AG20443 (cell line): ENCODE measurements at regions not wholly inside any gene's neighbourhood (a gene's known extent, or its start where the extent isn't known, plus 50 kb on each side); places are given as distances from the start of the nearest gene placed in this dataset.
"Not testable (repeated sequence)": the region's sequence is repeated elsewhere in the genome, so short reads cannot be mapped to it uniquely, and the experiment has no call there.

Experiments used
- DNase-seq: peaks from one replicate; pipeline ENCODE4 v3.0.0; 2012; ENCODE audit warnings: low spot score, mixed read lengths

DNA sequence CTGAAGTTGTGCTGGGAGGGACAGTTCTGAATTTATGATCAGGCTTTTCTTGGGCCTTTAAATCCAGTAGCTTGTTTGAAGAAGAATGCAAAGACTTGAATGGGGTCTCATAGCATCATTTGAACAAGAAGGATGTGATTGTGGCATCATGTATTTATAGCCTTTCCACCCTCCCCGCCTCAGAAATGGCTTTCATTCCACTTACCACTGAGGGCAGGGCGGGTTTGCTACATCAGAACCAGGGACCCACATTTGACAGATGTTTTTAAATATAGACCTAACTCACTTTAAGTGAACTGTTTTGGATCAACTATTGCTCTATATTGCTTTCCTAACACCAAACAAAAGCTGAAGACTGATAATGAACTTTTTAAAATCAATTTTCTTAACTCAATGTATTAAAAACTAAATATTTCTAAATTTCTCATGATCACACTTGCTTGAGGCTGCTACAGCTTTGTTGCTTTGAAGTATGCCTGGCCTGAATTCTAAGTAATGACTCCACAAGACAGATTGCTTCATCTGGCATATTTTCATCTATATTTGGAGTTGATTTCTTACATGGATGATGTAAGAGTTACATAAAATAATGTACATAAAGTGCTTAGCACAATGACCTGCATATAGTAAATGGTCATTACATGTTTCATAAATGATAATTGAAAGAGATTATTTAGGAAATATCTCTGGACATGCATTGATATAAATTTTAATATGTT, 1552.9 kb upstream of the SLC39A10 start:
- no peak for DNase-seq

GRCh38 chr2:194102546-194102945, 1554.5 kb upstream of the SLC39A10 start:
- DNase-seq: no peak

GRCh38 chr2:194100201-194100600, 1556.8 kb upstream of the SLC39A10 start:
- no peak for DNase-seq

GRCh38 chr2:194096402-194096801, 1560.6 kb upstream of the SLC39A10 start:
- no peak for DNase-seq

GRCh38 chr2:194095359-194095758, 1561.7 kb upstream of the SLC39A10 start:
- DNase-seq: no peak

- no peak for DNase-seq
Observed at GRCh38 chr2:194090251-194090905, 1566.6 kb upstream of the SLC39A10 start.

DNA sequence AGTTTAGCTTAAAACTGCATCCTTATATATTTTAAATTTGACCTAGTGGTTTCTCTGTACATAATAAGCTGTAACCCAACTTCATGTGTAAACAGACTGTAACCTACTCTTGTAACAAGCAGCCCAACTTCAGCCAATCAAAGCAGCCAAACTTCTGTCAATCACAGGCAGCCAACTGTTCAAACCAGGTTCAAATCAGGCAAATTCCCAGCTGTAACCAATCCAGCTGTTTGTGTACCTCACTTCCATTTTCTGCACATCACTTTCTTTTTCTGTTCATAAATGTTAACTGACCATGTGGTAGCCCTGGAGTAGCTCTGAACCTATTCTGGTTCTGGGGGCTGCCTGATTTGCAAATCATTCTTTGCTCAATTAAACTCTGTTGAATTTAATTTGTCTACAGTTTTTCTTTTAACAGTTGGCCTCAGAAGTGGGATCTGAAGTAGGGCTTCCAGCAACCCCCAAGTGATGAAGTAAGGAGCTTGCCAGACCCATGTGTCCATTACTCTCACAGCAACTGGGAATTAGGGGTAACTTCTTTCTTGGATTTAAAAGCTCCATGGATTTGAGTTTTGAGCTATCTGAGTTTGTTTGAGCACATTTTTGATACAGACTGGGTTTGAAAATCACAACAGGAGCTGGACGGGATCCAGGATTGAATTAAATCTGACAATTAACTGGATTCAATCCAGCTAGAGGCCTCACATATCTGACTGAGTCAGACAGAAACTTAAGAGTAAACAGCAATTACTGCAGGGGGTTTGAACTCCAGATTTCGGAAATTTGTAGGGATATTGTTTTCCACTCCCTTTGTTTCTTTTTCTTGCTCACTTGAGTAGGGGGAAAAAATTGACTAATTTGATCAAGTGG, 1569.7 kb upstream of the SLC39A10 start:
- DNase-seq: no peak

- no peak for DNase-seq
Observed at GRCh38 chr2:194086129-194086528, 1570.9 kb upstream of the SLC39A10 start.

DNA sequence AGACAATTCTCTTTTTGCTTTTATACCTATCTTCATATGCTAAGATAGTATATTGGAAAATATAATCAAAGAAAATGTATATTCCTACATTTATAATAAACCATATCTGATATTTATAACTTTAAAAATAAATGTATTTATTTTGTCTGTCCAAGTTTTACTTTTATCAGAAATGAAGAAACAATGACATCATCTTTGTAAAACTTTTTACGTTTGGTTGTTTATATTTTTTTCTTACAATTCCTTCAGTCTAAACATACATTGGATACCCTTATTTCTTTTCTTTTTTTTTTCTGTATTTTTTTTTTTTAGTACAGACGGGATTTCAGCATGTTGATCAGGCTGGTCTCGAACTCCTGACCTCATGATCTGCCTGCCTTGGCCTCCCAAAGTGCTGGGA, 1577.0 kb upstream of the SLC39A10 start:
- no peak for DNase-seq

DNA sequence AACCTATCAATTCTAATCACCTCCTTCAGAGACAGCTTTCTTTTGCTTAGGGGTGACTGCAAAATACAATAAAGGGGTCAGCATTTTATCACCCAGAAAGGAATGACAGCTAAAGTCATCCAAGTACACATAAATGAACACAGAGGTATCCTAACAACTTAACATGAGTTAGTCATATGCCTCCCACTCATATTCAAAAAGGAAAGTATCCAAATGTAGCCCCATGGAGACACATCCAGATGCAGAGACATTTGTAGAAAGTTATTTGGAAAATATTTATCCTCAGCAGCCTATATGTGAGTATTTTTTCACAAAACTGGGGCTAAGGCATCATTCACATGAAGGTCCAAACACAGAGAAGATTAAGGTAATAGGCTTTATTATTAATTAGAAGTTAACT, 1579.7 kb upstream of the SLC39A10 start:
- no peak for DNase-seq

DNA sequence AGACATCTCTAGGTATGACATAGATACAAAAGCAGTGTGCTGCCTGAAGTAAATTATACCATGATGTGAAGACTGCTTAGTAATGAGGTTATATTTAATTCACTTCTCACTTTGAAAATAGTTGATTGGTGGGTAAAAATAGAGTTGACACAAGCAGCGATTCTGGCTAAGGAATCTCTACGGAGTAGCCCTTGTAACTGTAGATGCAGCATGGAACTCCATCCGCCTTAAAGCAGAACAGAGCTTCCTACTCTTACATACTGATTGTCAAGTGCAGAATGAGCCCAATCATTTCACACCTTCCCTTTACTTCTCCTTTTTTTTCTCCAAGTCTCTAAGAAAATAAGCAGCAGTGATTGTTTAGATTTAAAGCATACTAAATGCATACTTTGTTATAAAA, 1594.6 kb upstream of the SLC39A10 start:
- DNase-seq: no peak

DNA sequence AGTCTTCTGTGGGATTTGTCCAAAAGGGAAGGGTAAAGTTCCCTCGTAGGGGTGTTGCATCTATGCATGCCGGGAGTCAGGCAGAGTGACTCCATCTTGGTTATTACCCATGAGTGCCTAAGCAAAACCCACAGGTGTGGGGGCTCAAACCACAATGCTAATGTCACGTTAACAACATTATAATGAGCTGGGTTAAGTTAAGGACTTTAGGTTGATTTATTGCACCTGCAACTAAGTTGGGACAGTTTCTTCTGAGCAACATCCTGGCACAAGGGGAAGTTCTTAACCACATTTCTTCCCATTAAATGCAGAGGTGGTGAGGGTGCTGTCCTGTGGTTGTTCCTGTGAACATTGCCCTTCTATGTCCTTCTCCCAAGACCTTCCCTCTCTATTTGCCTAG, 1596.8 kb upstream of the SLC39A10 start:
- no peak for DNase-seq

GRCh38 chr2:194054313-194054712, 1602.7 kb upstream of the SLC39A10 start:
- DNase-seq: no peak

DNA sequence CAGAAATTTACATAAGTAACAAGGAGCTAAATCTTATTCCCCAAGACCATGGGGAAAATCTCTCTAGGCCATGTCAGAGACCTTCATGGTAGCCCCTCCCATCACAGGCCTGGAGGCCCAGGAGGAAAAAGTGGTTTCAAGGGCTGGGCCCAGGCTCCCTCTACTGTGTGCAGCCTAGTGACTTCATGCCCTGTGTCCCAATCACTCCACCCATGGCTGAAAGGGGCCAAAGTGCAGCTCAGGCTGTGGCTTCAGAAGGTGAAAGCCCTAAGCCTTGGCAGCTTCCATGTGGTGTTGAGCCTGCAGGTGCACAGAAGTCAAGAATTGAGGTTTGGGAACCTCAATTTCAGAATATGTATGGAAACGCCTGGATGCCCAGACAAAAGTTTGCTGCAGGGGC, 1612.7 kb upstream of the SLC39A10 start:
- DNase-seq: no peak

GRCh38 chr2:194021130-194021529, 1635.9 kb upstream of the SLC39A10 start:
- DNase-seq: not testable (repeated sequence)

GRCh38 chr2:194020155-194020554, 1636.9 kb upstream of the SLC39A10 start:
- no peak for DNase-seq

DNA sequence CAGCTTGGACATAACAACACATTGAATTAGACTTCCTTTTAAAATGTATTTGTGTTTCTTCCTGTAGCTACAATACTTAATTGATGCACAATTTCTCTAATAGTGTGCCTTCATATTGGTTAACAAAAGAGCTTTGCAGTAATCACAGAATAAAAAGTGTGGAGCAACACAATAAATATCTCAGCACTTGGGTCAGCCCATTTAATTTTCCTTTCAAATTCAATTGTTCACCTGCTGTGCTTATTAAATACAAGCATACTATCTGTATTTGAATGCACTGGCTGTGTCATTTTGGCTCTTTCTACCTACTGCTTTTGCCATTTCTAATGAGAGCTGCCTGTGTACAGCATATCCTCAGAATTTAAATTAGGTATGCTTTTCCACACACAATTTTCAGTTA, 1641.3 kb upstream of the SLC39A10 start:
- no peak for DNase-seq

GRCh38 chr2:194014639-194015038, 1642.4 kb upstream of the SLC39A10 start:
- no peak for DNase-seq

- no peak for DNase-seq
Observed at GRCh38 chr2:194004590-194005206, 1652.3 kb upstream of the SLC39A10 start.

DNA sequence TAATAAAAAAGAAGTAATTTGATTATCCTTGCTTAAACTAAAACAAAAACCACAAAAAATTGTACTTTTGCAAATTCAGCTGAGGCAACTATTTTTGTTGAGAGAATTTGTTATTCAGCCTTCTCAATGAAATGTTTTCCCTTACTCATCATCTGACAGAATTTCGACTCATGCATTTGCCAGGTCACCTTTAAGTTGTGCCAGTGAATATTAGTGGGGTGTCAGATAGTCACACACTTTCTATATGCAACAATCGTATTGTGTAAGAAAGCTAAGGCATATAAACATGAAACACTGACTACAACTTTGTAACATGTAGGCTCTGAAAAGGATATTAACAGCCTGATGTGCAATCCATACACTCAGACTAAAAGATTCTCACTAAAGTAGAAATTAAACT, 1653.1 kb upstream of the SLC39A10 start:
- DNase-seq: no peak

- no peak for DNase-seq
Observed at GRCh38 chr2:194002699-194003368, 1654.2 kb upstream of the SLC39A10 start.

- DNase-seq: no peak
Observed at GRCh38 chr2:193990868-193991267, 1666.2 kb upstream of the SLC39A10 start.
